Suprapubic skin (tissue), 4 donors: ENCODE measurements at regions not wholly inside any gene's neighbourhood (a gene's known extent, or its start where the extent isn't known, plus 50 kb on each side); places are given as distances from the start of the nearest gene placed in this dataset.

Experiments used
- CTCF ChIP-seq, 2 donors: fragments of 200-600 bp in 1 of 2; fragments of 450-650 bp in 1 of 2; sonication (generic) in 1 of 2; IDR thresholded peaks; one replicate each; pipeline ENCODE4 v1.5.1; 2016 to 2019; ENCODE audit warnings: antibody characterized with exemption in 2 of 2, mild to moderate bottlenecking in 1 of 2, moderate library complexity in 1 of 2
- POLR2A ChIP-seq, 2 donors: fragments of 450-650 bp; IDR thresholded peaks; one replicate each; pipeline ENCODE4 v1.6.1; 2017; ENCODE audit warnings: antibody characterized with exemption in 2 of 2, mild to moderate bottlenecking in 2 of 2, moderate library complexity in 2 of 2
- POLR2AphosphoS5 ChIP-seq, 3 donors: sonication (generic); formaldehyde crosslinking; IDR thresholded peaks; one replicate each; pipeline ENCODE4 v1.6.1; 2017; ENCODE audit warnings: antibody characterized with exemption in 3 of 3

- TF ChIP-seq CTCF (IDR thresholded peaks at IDR 0.05) (no peak), POLR2AphosphoS5 (IDR thresholded peaks at IDR 0.05) (no peak), POLR2A (IDR thresholded peaks at IDR 0.05) (no peak)
These were observed 221.8 kb downstream of the INSIG2 start for GRCh38 chr2:118309946-118310680.
